KMS-11 (cell line): ENCODE measurements at regions not wholly inside any gene's neighbourhood (a gene's known extent, or its start where the extent isn't known, plus 50 kb on each side); places are given as distances from the start of the nearest gene placed in this dataset.

Source experiments
- H2AFZ ChIP-seq: fragments of 200-600 bp; sonication (generic); 2 replicates; pipeline ENCODE4 v1.6.1; 2016; ENCODE audit warnings: antibody characterized with exemption, mixed run types, low read depth
- H3K27ac ChIP-seq: fragments of 200-600 bp; sonication (generic); 2 replicates; pipeline ENCODE4 v1.6.1; 2016; ENCODE audit warnings: mild to moderate bottlenecking, mixed run types
- H3K27me3 ChIP-seq: fragments of 200-600 bp; sonication (generic); 2 replicates; pipeline ENCODE4 v1.6.1; 2017; ENCODE audit warnings: mild to moderate bottlenecking, low read depth, mixed run types, moderate library complexity; ENCODE audit not compliant: insufficient read depth
- H3K36me3 ChIP-seq: fragments of 200-600 bp; sonication (generic); 2 replicates; pipeline ENCODE4 v1.6.1; 2017; ENCODE audit warnings: mild to moderate bottlenecking, mixed run types; ENCODE audit not compliant: insufficient read depth
- H3K4me1 ChIP-seq: fragments of 200-600 bp; sonication (generic); 2 replicates; pipeline ENCODE4 v1.6.1; 2016; ENCODE audit warnings: mild to moderate bottlenecking, low read depth, mixed run types; ENCODE audit not compliant: poor library complexity, severe bottlenecking
- H3K4me2 ChIP-seq: fragments of 200-600 bp; sonication (generic); 2 replicates; pipeline ENCODE4 v1.7.0; 2016; ENCODE audit warnings: mild to moderate bottlenecking, mixed run types
- H3K4me3 ChIP-seq: fragments of 200-600 bp; sonication (generic); IDR thresholded peaks from 2 replicates; pipeline ENCODE4 v1.6.1; 2017; ENCODE audit warnings: low read depth, low read length, mixed read lengths; ENCODE audit not compliant: insufficient read depth
- H3K79me2 ChIP-seq: fragments of 200-600 bp; sonication (generic); 2 replicates; pipeline ENCODE4 v1.6.1; 2016; ENCODE audit warnings: low read depth, mixed run types; ENCODE audit not compliant: insufficient read depth
- H3K9ac ChIP-seq: fragments of 200-600 bp; sonication (generic); 2 replicates; pipeline ENCODE4 v1.6.1; 2016; ENCODE audit warnings: mild to moderate bottlenecking, mixed run types
- H4K20me1 ChIP-seq: fragments of 200-600 bp; sonication (generic); 2 replicates; pipeline ENCODE4 v1.6.1; 2016; ENCODE audit warnings: mild to moderate bottlenecking, mixed run types; ENCODE audit not compliant: insufficient read depth
- CTCF ChIP-seq: fragments of 200-600 bp; sonication (generic); conservative IDR thresholded peaks from 2 replicates; pipeline ENCODE4 v1.6.1; 2017; ENCODE audit warnings: low read depth, mild to moderate bottlenecking, antibody characterized with exemption, low read length, moderate library complexity, mixed read lengths

- Histone ChIP-seq H3K4me2 (no peak overlapping the region), H3K27me3 (no peaks in the 10 kb centered on the region), H3K36me3 (no peaks in the 10 kb centered on the region), H3K4me1 (peaks cover 17% of the 10 kb centered on the region), H2AFZ (no peak overlapping the region), H3K79me2 (no peaks in the 10 kb centered on the region), H4K20me1 (no peaks in the 10 kb centered on the region), H3K4me3 (no peak overlapping the region), H3K9ac (no peak overlapping the region), H3K27ac (no peak overlapping the region)
- no peak for TF ChIP-seq CTCF
These were observed 62.8 kb upstream of the OSBPL8 start for GRCh38 chr12:76622351-76622750.

- Histone ChIP-seq H3K27ac (no peak overlapping the region), H3K79me2 (no peaks in the 10 kb centered on the region), H3K4me1 (peaks cover 12% of the 10 kb centered on the region), H4K20me1 (no peaks in the 10 kb centered on the region), H3K4me2 (no peak overlapping the region), H2AFZ (no peak overlapping the region), H3K36me3 (no peaks in the 10 kb centered on the region), H3K9ac (no peak overlapping the region), H3K27me3 (no peaks in the 10 kb centered on the region), H3K4me3 (no peak overlapping the region)
- no peak for TF ChIP-seq CTCF
These were observed 63.3 kb upstream of the OSBPL8 start for GRCh38 chr12:76622915-76623314.

DNA sequence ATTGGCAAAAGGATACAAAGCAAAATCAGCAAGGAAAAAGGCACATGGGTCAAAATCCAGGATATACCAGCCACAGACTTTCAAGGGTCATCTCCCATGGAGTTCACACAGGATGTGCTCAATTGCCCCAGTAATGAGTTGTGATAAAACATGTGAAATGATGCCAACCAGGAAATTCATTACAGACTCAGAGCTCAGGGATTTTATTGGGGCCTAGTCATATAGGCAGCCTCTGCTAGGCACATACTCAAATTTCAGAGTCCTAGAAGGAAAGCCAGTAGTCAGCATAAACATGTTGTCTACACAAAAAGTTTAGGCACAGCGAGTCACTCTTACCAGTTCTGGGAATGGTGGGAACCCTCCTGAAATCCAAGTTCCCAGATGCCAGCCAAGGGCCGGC lies 64.4 kb upstream of the OSBPL8 start:
- Histone ChIP-seq H4K20me1 (no peaks in the 10 kb centered on the region), H3K79me2 (no peaks in the 10 kb centered on the region), H3K4me1 (peaks cover 6% of the 10 kb centered on the region), H3K4me3 (no peak overlapping the region), H3K9ac (no peak overlapping the region), H3K4me2 (no peak overlapping the region), H3K27me3 (no peaks in the 10 kb centered on the region), H2AFZ (no peak overlapping the region), H3K36me3 (no peaks in the 10 kb centered on the region), H3K27ac (no peak overlapping the region)
- no peak for TF ChIP-seq CTCF

- Histone ChIP-seq H3K4me2 (no peak overlapping the region), H3K27me3 (no peaks in the 10 kb centered on the region), H2AFZ (no peak overlapping the region), H3K27ac (no peak overlapping the region), H3K9ac (no peak overlapping the region), H3K4me3 (no peak overlapping the region), H3K79me2 (no peaks in the 10 kb centered on the region), H3K36me3 (no peaks in the 10 kb centered on the region), H4K20me1 (no peaks in the 10 kb centered on the region), H3K4me1 (no peaks in the 10 kb centered on the region)
- TF ChIP-seq CTCF, result no peak
These were observed 68.0 kb upstream of the OSBPL8 start for GRCh38 chr12:76627346-76628135.
